ENCODE measurements at regions not wholly inside any gene's neighbourhood (a gene's known extent, or its start where the extent isn't known, plus 50 kb on each side); places are given as distances from the start of the nearest gene placed in this dataset.

DNA sequence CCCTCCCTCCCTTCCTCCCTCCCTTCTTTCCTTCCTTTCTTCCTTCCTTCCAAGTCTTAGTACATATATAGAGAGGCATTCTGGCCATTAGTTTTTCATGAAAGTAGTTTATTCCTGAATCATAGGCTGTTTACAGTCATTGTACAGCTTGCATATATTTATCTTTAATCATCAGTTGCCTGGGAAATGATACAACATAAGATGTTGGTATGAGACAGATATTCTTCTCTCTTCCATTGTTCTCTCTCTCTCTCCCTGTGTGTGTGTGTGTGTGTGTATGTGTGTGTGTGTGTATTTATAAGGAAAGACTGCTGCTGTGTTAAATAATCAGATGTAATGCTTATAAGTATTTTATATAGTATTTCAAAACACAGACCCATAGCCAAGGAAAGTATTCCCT, 289.8 kb upstream of the UBE2E3 start:
- no peak for ATAC-seq
- Mint-ChIP-seq H3K4me1 (no peaks in the 10 kb centered on the region), H3K9me3 (ENCODE audit: low read depth) (no peaks in the 10 kb centered on the region), H3K27me3 (peaks cover 5% of the 10 kb centered on the region), H3K36me3 (ENCODE audit: low read depth) (no peaks in the 10 kb centered on the region), H3K27ac (no peak overlapping the region), H3K4me3 (no peak overlapping the region)
- DNase-seq = no peak
- intact Hi-C loops (cut with DNase I, micrococcal nuclease) = no loop called here
- ChIA-PET CTCF (interaction anchor here (1.1 kb wide), 1 partner anchor 182 kb away, joined by 4 read pairs; no protein-coding TSS in a partner anchor), POLR2A (no interaction called here)

DNA sequence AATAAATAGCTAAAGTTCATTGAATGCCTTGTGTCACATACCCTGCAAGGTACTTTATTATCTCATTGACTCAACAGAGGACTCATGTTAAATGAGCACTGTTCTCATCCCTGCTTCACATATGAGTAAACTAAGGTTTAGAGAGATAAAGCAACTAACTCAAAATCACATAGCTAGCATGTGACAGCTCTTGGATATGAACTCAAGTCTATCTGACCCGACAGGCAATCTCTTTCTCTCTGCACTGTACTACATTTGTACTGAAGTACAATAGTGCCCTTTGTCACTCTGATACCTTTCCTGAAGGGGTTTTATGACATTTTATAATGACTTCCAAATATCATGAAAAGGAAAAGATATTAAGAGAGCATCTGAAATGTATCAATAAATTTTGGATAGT, 297.5 kb upstream of the UBE2E3 start:
- H3K27me3 Mint-ChIP-seq = peaks cover 18% of the 10 kb centered on the region
- ChIA-PET CTCF (no interaction called here), POLR2A (no interaction called here)
- intact Hi-C loops (cut with DNase I, micrococcal nuclease) = no loop called here
- H3K27ac Mint-ChIP-seq = no peak overlapping the region
- no peaks in the 10 kb centered on the region for H3K9me3 Mint-ChIP-seq (ENCODE audit: low read depth)
- H3K4me1 Mint-ChIP-seq = no peaks in the 10 kb centered on the region
- no peak for ATAC-seq
- no peak overlapping the region for H3K4me3 Mint-ChIP-seq
- no peaks in the 10 kb centered on the region for H3K36me3 Mint-ChIP-seq (ENCODE audit: low read depth)
- DNase-seq = no peak

DNA sequence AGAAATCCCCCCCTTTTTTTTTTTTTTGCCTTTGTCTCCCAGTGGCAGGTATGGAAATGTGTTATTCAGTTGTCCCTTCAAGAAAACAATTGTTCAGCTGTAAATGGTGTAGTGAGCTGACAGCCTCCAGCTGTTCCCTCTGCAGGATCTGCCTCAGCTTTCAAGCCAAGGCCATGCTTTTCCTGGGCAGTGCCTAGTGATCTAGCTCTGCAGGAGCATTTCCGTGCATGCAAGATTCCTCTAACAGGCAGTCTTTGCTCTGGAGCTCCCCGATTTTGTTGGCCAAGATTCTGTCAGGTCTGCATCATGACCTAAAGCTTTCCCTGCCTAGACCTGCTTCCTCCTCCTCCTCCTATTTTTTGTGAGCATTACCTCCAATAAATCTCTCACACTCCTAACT, 300.7 kb upstream of the UBE2E3 start:
- POLR2A ChIA-PET = no interaction called here
- CTCF ChIA-PET = no interaction called here
- Mint-ChIP-seq H3K4me1 (no peaks in the 10 kb centered on the region), H3K4me3 (no peak overlapping the region), H3K9me3 (ENCODE audit: low read depth) (no peaks in the 10 kb centered on the region), H3K36me3 (ENCODE audit: low read depth) (no peaks in the 10 kb centered on the region), H3K27me3 (peaks cover 16% of the 10 kb centered on the region), H3K27ac (no peak overlapping the region)
- ATAC-seq (no peak), DNase-seq (no peak)
- intact Hi-C loops (cut with DNase I, micrococcal nuclease) = no loop called here

DNA sequence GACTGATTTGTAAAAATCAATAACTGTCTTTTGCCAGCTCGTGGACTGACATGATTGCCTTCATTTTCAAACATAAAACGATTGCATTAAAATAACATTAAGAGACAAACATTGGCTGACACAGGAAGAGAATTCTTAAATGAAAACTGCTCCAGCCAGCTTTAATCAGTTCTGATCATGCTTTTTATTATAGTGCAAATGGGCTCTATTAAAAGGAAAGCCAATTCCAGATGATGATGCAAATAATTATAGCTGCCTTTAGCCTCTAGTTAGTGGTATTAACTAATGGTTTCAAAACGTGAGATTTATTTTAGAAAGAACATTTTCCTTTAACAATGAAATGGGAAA, 301.8 kb upstream of the UBE2E3 start:
- no peak for DNase-seq
- H3K27me3 Mint-ChIP-seq = peaks cover 17% of the 10 kb centered on the region
- ChIA-PET POLR2A (no interaction called here), CTCF (interaction anchor here (1.1 kb wide), 1 partner anchor 11 kb away, joined by 3 read pairs; no protein-coding TSS in a partner anchor)
- no peaks in the 10 kb centered on the region for H3K4me1 Mint-ChIP-seq
- H3K4me3 Mint-ChIP-seq = no peak overlapping the region
- no peaks in the 10 kb centered on the region for H3K9me3 Mint-ChIP-seq (ENCODE audit: low read depth)
- H3K36me3 Mint-ChIP-seq (ENCODE audit: low read depth) = no peaks in the 10 kb centered on the region
- no peak for ATAC-seq
- intact Hi-C loops (cut with DNase I, micrococcal nuclease) = no loop called here
- no peak overlapping the region for H3K27ac Mint-ChIP-seq

DNA sequence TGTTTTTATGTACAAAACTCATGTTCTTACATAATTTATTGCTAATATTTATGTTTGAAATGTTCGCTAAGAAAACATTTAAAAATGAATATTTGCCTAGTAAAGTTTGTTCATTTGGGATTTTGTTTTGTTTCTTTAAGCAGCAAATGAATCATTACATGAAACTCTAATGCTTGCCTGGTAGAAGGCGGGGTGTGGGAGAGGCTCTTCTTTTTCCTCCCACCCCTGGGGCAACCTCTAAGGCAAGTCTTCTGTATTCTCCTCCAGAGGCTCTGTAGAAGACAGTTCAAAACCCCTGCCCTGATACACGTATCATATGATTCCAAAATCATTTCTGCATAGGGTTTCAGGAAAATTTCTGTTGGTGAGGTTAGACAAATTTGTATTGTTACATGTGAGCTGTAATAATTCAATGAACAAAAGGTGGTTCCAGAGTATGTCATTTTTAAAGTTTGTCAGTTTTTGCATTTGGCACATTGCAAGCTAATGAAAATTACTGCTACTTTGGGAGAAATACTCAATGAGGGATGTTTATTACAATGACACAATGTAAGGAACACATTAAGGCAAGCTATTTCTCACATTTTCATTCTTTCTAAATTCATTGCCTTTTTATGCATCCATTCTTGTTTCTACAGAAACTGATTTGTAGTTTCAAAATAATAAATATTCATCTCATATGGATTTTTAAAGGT, 302.3 kb upstream of the UBE2E3 start:
- CTCF ChIA-PET = interaction anchor here (1.1 kb wide), 1 partner anchor 11 kb away, joined by 3 read pairs; no protein-coding TSS in a partner anchor
- no peak for ATAC-seq
- Mint-ChIP-seq H3K27me3 (peaks cover 17% of the 10 kb centered on the region), H3K4me1 (no peaks in the 10 kb centered on the region), H3K27ac (no peak overlapping the region), H3K4me3 (no peak overlapping the region), H3K36me3 (ENCODE audit: low read depth) (no peaks in the 10 kb centered on the region), H3K9me3 (ENCODE audit: low read depth) (no peaks in the 10 kb centered on the region)
- intact Hi-C loops (cut with DNase I, micrococcal nuclease) = no loop called here
- POLR2A ChIA-PET = no interaction called here
- DNase-seq = no peak

DNA sequence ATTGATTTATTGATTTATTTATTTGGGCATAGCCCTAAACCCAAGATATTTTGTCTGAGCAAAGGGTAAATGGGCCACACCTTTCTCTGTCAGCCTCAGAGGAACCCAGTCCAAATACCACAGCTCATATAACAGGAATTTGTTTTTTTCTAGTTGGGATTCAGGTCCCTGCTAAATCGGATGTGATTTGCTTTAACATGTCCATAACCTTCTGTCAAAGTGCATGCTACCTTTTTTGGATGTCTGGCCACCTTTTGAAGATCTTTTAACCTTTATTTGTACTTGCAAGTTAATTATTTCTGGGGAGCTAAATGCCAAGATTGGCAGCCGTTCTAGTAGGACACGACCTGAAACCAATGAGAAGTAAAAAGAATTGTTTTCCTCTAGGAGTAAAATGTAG, 303.2 kb upstream of the UBE2E3 start:
- ATAC-seq = no peak
- POLR2A ChIA-PET = no interaction called here
- H3K4me1 Mint-ChIP-seq = no peaks in the 10 kb centered on the region

DNA sequence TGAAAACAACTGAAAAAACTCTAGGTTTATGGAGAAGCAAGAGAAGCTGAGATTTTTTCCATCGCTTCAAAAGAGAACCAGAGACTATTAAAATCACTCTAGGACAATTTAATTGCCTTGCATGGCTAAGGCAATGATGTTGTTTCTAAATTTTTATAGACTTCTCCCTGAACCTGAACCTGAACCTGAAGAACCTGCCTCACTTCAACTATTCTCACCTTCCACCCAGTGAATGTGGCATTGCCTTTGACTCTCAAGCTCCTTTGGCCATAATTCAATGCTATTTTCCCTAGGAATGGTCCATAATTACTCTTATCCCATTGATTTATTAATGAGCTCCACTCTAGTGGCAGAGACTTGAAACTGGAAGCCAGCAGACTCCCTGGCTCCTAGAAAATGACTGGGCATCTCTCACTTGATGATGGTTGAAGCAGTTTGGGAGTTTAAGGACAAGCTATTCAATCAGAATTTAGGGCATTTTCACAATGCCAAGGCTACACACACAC, 303.8 kb upstream of the UBE2E3 start:
- ATAC-seq = no peak
- Mint-ChIP-seq H3K27ac (no peak overlapping the region), H3K4me1 (no peaks in the 10 kb centered on the region), H3K27me3 (peaks cover 7% of the 10 kb centered on the region), H3K4me3 (no peak overlapping the region), H3K9me3 (ENCODE audit: low read depth) (no peaks in the 10 kb centered on the region), H3K36me3 (ENCODE audit: low read depth) (no peaks in the 10 kb centered on the region)
- intact Hi-C loops (cut with DNase I, micrococcal nuclease) = no loop called here
- CTCF ChIA-PET = no interaction called here
- no peak for DNase-seq
- POLR2A ChIA-PET = no interaction called here

More for the DNA sequence above, 303.2 kb upstream of the UBE2E3 start:
- CTCF ChIA-PET = no interaction called here
- DNase-seq = no peak
- Mint-ChIP-seq H3K27me3 (peaks cover 10% of the 10 kb centered on the region), H3K36me3 (ENCODE audit: low read depth) (no peaks in the 10 kb centered on the region), H3K9me3 (ENCODE audit: low read depth) (no peaks in the 10 kb centered on the region), H3K4me3 (no peak overlapping the region), H3K27ac (no peak overlapping the region)
- intact Hi-C loops (cut with DNase I, micrococcal nuclease) = no loop called here

DNA sequence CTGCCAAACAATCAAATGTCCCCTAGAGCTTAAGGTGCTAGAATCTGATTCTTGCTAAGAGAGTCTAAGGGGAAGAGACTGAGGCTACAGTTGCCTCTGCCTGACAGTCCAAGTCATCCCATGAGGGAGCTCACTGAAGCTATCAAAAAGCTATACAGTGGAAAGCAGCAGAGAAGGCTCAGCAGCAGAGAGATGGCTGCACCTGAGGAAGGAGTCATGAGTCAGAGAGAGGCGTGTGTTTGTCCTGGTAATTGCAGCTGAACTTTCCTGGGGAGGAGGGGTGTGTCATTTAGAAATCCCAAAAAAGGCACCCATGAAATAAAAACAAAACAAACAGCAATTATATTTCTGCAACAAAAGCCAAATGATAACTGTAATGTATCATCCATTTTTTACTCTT, 305.2 kb upstream of the UBE2E3 start:
- Mint-ChIP-seq H3K4me3 (no peak overlapping the region), H3K27me3 (peaks cover 7% of the 10 kb centered on the region), H3K4me1 (no peaks in the 10 kb centered on the region), H3K27ac (no peak overlapping the region), H3K36me3 (ENCODE audit: low read depth) (no peaks in the 10 kb centered on the region), H3K9me3 (ENCODE audit: low read depth) (no peaks in the 10 kb centered on the region)
- POLR2A ChIA-PET = no interaction called here
- CTCF ChIA-PET = no interaction called here
- DNase-seq (no peak), ATAC-seq (no peak)
- intact Hi-C loops (cut with DNase I, micrococcal nuclease) = no loop called here

DNA sequence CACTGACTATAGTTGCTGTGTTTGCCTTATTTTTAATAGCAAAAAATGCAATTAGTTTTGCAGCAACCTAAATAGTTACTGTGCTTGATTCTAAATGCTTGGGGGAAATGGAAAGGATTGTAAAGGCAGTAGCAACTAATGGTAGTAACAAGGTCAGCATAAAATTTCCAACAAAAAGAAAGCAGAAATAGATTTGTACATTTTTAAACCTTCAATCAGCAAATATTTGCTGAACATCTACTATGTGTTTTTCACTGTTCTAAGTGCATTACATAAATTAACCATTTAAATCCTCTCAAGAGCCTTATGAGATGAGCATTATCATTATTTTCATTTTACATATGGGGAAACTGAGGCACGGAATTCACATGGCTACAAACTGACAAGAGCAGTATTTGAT, 308.0 kb upstream of the UBE2E3 start:
- H3K4me3 Mint-ChIP-seq = no peak overlapping the region
- ATAC-seq (no peak), DNase-seq (no peak)
- ChIA-PET POLR2A (no interaction called here), CTCF (no interaction called here)
- no peak overlapping the region for H3K27ac Mint-ChIP-seq
- H3K9me3 Mint-ChIP-seq (ENCODE audit: low read depth) = no peaks in the 10 kb centered on the region
- peaks cover 5% of the 10 kb centered on the region for H3K27me3 Mint-ChIP-seq
- H3K4me1 Mint-ChIP-seq = no peaks in the 10 kb centered on the region
- intact Hi-C loops (cut with DNase I, micrococcal nuclease) = no loop called here
- H3K36me3 Mint-ChIP-seq (ENCODE audit: low read depth) = no peaks in the 10 kb centered on the region

DNA sequence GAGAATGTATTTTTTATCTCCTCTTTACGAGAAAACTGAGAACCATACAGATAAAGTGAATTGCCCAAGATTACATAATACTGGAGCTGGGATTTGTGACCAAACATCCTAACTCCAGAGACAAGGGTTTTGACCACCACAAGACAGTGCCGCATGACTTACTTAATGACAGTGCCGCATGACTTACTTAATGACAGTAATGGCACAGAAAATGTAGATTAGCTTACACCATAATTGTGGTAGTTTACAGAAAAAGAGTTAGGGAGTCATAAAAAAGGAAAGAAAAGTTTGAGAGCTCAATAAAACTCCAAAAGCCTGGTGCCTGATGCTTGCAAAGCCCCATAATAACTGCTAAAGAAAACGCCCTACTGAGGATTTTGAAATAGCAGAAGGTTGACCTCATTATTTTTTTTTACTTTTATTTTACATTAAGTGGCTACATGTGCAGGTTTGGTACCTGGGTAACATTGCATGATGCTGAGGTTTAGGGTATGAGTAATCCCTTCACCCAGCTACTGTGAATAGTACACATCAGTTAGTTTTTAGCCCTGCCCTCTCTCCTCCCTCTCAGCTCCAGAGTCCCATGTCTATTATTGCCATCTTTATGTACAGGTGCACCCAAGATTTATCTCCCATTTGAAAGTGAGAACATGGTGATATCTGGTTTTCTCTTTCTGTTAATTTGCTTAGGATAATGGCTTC, 310.0 kb upstream of the UBE2E3 start:
- Mint-ChIP-seq H3K9me3 (ENCODE audit: low read depth) (no peaks in the 10 kb centered on the region), H3K4me1 (no peaks in the 10 kb centered on the region), H3K36me3 (ENCODE audit: low read depth) (no peaks in the 10 kb centered on the region), H3K27me3 (peaks cover 7% of the 10 kb centered on the region), H3K4me3 (no peak overlapping the region), H3K27ac (no peak overlapping the region)
- POLR2A ChIA-PET = no interaction called here
- CTCF ChIA-PET = interaction anchor here (0.7 kb wide), 2 partner anchors 13 to 417 kb away, joined by 3 to 4 read pairs; no protein-coding TSS in a partner anchor
- ATAC-seq = no peak
- no peak for DNase-seq
- intact Hi-C loops (cut with DNase I, micrococcal nuclease) = no loop called here

DNA sequence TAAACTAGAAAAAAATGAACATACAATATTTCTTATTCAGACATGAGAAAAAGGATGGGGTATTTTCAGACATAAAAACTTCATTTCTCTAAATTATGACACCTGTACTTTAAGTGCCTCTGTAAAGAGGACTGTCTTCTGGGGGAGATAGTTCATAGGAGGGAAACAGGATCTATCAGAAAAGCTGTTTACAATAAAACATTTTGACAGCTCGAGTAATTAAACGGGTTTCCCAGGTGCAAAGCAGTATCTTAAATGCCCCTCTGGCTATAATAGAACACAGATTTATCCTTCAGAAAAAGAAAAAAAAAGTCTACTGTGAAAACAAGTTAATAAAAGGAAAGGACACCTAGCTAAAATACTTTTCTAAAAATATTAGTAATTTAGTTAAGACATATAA, 311.4 kb upstream of the UBE2E3 start:
- H3K36me3 Mint-ChIP-seq (ENCODE audit: low read depth) = no peaks in the 10 kb centered on the region
- H3K27me3 Mint-ChIP-seq = peaks cover 10% of the 10 kb centered on the region
- POLR2A ChIA-PET = no interaction called here
- no peaks in the 10 kb centered on the region for H3K9me3 Mint-ChIP-seq (ENCODE audit: low read depth)
- no peaks in the 10 kb centered on the region for H3K4me1 Mint-ChIP-seq
- CTCF ChIA-PET = interaction anchor here (0.7 kb wide), 1 partner anchor 315 kb away, joined by 5 read pairs; no protein-coding TSS in a partner anchor
- no peak for DNase-seq
- no peak overlapping the region for H3K4me3 Mint-ChIP-seq
- intact Hi-C loops (cut with DNase I, micrococcal nuclease) = no loop called here
- H3K27ac Mint-ChIP-seq = no peak overlapping the region
- ATAC-seq = no peak

DNA sequence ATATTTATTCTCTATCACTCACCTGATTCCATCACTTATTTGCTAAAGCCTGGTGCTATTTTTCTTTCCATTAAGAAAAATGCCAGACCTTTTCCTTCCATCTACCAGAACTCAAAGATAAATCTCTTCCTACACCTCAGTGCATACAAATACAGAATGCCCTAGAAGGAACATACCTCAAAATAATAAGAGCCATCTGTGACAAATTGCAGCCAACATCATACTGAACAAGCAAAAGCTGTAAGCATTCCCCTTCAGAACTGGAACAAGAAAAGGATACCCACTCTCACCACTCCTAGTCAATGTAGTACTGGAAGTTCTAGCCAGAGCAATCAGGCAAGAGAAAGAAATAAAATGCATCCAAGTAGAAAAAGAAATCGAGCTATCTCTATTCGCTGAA, 315.9 kb upstream of the UBE2E3 start:
- no peak for ATAC-seq
- Mint-ChIP-seq H3K27ac (no peak overlapping the region), H3K4me3 (no peak overlapping the region), H3K4me1 (no peaks in the 10 kb centered on the region), H3K36me3 (ENCODE audit: low read depth) (no peaks in the 10 kb centered on the region), H3K27me3 (peaks cover 14% of the 10 kb centered on the region), H3K9me3 (ENCODE audit: low read depth) (no peaks in the 10 kb centered on the region)
- no peak for DNase-seq
- ChIA-PET CTCF (no interaction called here), POLR2A (no interaction called here)
- intact Hi-C loops (cut with DNase I, micrococcal nuclease) = no loop called here
